Osteoblast (primary cell): ENCODE measurements at regions not wholly inside any gene's neighbourhood (a gene's known extent, or its start where the extent isn't known, plus 50 kb on each side); places are given as distances from the start of the nearest gene placed in this dataset.

Source experiments
- DNase-seq: peaks from one replicate; pipeline ENCODE4 v3.0.0; 2011; ENCODE audit warnings: low spot score, mixed read lengths; ENCODE audit not compliant: insufficient read length; ENCODE audit errors: missing footprints
- H2AFZ ChIP-seq: 2 replicates; pipeline ENCODE4 v1.6.0; 2011; ENCODE audit warnings: mild to moderate bottlenecking, low read length
- H3K27ac ChIP-seq: 2 replicates; pipeline ENCODE4 v1.5.1; 2011; ENCODE audit warnings: mild to moderate bottlenecking, low read depth, low read length, moderate library complexity
- H3K27me3 ChIP-seq: 2 replicates; pipeline ENCODE4 v1.6.0; 2012; ENCODE audit warnings: mild to moderate bottlenecking, control low read depth, inconsistent platforms, low read length, moderate library complexity; ENCODE audit not compliant: insufficient read depth
- H3K36me3 ChIP-seq: 2 replicates; pipeline ENCODE4 v1.5.1; 2011; ENCODE audit warnings: mild to moderate bottlenecking, low read length, control low read depth, moderate library complexity; ENCODE audit not compliant: insufficient read depth
- H3K4me1 ChIP-seq: 2 replicates; pipeline ENCODE4 v1.5.1; 2011; ENCODE audit warnings: mild to moderate bottlenecking, low read length, control low read depth, moderate library complexity; ENCODE audit not compliant: insufficient read depth
- H3K4me2 ChIP-seq: 2 replicates; pipeline ENCODE4 v1.6.0; 2011; ENCODE audit warnings: mild to moderate bottlenecking, low read length; ENCODE audit not compliant: insufficient read depth
- H3K4me3 ChIP-seq: fragments of 200-600 bp; sonication (generic); 3 replicates; pipeline ENCODE4 v1.5.1; 2012; ENCODE audit warnings: mild to moderate bottlenecking, low read length, inconsistent platforms; ENCODE audit not compliant: insufficient read depth
- H3K79me2 ChIP-seq: 2 replicates; pipeline ENCODE4 v1.6.0; 2012; ENCODE audit warnings: mild to moderate bottlenecking, low read length, control low read depth, inconsistent platforms; ENCODE audit not compliant: insufficient read depth
- H3K9me3 ChIP-seq: 2 replicates; pipeline ENCODE4 v1.5.1; 2011; ENCODE audit warnings: low read depth, low read length, control low read depth
- H4K20me1 ChIP-seq: 2 replicates; pipeline ENCODE4 v1.6.0; 2012; ENCODE audit warnings: mild to moderate bottlenecking, low read length, control low read depth; ENCODE audit not compliant: insufficient read depth
- CTCF ChIP-seq: IDR thresholded peaks from 2 replicates; pipeline ENCODE4 v1.5.1; 2011; ENCODE audit warnings: mild to moderate bottlenecking, low read depth, low read length, moderate library complexity; ENCODE audit errors: extremely low read depth

GRCh38 chr14:65237023-65237814 lies 134.9 kb upstream of the MAX start:
- no peaks in the 10 kb centered on the region for H4K20me1 ChIP-seq
- no peaks in the 10 kb centered on the region for H3K9me3 ChIP-seq
- no peak for DNase-seq
- peak overlapping the region; percentile 95 for H3K27ac ChIP-seq
- no peaks in the 10 kb centered on the region for H3K27me3 ChIP-seq
- no peak for TF ChIP-seq CTCF
- H3K4me2 ChIP-seq, result peak overlapping the region; percentile 13
- H3K4me3 ChIP-seq, result no peak overlapping the region
- peaks cover 37% of the 10 kb centered on the region for H3K4me1 ChIP-seq
- H3K36me3 ChIP-seq, result no peaks in the 10 kb centered on the region
- H3K79me2 ChIP-seq, result no peaks in the 10 kb centered on the region
- no peak overlapping the region for H2AFZ ChIP-seq

GRCh38 chr14:65237941-65238340 lies 135.6 kb upstream of the MAX start:
- no peaks in the 10 kb centered on the region for H4K20me1 ChIP-seq
- no peak overlapping the region for H3K4me3 ChIP-seq
- no peak overlapping the region for H2AFZ ChIP-seq
- H3K36me3 ChIP-seq, result no peaks in the 10 kb centered on the region
- H3K4me2 ChIP-seq, result peak overlapping the region; percentile 45
- peaks cover 37% of the 10 kb centered on the region for H3K4me1 ChIP-seq
- no peak for DNase-seq
- H3K27ac ChIP-seq, result peak overlapping the region; percentile 95
- no peaks in the 10 kb centered on the region for H3K9me3 ChIP-seq
- H3K27me3 ChIP-seq, result no peaks in the 10 kb centered on the region
- no peaks in the 10 kb centered on the region for H3K79me2 ChIP-seq
- no peak for TF ChIP-seq CTCF

- H3K27ac ChIP-seq, result peak overlapping the region; percentile 95
- H4K20me1 ChIP-seq, result no peaks in the 10 kb centered on the region
- H3K36me3 ChIP-seq, result no peaks in the 10 kb centered on the region
- no peaks in the 10 kb centered on the region for H3K79me2 ChIP-seq
- no peak for DNase-seq
- H3K9me3 ChIP-seq, result no peaks in the 10 kb centered on the region
- peaks cover 37% of the 10 kb centered on the region for H3K4me1 ChIP-seq
- H3K4me3 ChIP-seq, result no peak overlapping the region
- peak overlapping the region; percentile 45 for H3K4me2 ChIP-seq
- no peak overlapping the region for H2AFZ ChIP-seq
- TF ChIP-seq CTCF, result no peak
- H3K27me3 ChIP-seq, result no peaks in the 10 kb centered on the region
These were observed 136.1 kb upstream of the MAX start for GRCh38 chr14:65238456-65238855.

GRCh38 chr14:65239143-65239937 lies 137.0 kb upstream of the MAX start:
- peak; percentile 25 for DNase-seq
- Histone ChIP-seq H3K4me1 (peaks cover 46% of the 10 kb centered on the region), H3K4me3 (no peak overlapping the region), H3K9me3 (no peaks in the 10 kb centered on the region), H3K79me2 (no peaks in the 10 kb centered on the region), H3K27ac (peak overlapping the region; percentile 95), H3K27me3 (no peaks in the 10 kb centered on the region), H3K36me3 (no peaks in the 10 kb centered on the region), H3K4me2 (peak overlapping the region; percentile 45), H2AFZ (peak overlapping the region; percentile 45), H4K20me1 (no peaks in the 10 kb centered on the region)
- no peak for TF ChIP-seq CTCF
